DMS153 treated with DMSO at 0.1 percent for 48 hours (cell line): ENCODE measurements at regions not wholly inside any gene's neighbourhood (a gene's known extent, or its start where the extent isn't known, plus 50 kb on each side); places are given as distances from the start of the nearest gene placed in this dataset.
"Not testable (repeated sequence)": the region's sequence is repeated elsewhere in the genome, so short reads cannot be mapped to it uniquely, and the experiment has no call there.

Source experiments
- DNase-seq: peaks from one replicate; lab custom pipeline; 2025; ENCODE audit not compliant: unreplicated experiment; lab: John Stamatoyannopoulos, UW

DNA sequence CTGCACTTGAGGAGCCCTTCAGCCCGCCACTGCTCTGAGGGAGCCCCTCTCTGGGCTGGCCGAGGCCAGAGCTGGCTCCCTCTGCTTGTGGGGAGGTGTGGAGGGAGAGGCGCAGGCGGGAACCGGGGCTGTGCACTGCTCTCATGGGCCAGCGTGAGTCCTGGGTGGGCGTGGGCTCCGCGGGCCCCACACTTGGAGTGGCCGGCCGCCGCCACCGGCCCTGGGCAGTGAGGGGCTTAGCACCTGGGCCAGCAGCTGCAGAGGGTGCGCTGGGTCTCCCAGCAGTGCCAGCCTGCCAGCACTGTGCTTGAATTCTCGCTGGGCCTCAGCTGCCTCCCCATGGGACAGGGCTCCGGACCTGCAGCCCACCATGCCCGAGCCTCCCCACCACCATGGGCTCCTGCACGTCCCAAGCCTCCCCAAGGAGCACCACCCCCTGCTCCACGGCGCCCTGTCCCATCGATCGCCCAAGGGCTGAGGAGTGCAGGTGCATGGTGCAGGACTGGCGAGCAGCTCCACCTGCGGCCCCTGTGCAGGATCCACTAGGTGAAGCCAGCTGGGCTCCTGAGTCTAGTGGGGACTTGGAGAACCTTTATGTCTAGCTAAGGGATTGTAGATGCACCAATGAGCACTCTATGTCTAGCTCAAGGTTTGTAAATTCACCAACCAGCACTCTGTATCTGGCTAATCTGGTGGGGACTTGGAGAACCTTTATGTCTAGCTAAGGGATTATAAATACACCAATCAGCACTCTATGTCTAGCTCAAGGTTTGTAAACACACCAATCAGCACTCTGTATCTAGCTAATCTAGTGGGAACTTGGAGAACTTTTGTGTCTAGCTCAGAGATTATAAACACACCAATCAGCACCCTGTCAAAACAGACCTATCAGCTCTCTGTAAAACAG, 1180.3 kb downstream of the FSCB start:
- not testable (repeated sequence) for DNase-seq

DNA sequence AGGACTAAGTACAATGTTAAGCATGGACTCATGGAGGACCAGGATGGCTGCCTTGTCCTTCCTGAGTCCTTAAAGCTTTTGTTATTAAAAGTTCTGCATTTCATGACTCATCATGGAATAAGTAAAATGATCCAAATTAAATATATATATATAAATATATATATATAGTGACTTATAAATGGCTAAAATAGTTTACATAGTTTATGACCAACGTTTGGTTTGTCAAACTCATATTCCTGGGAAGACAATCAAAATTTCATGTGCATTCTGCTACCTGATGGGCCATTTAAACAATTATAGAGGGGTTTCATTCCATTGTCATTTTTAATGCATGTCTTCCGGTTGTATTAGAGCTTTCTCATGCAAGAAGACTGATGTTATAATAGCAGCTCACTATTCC, 1190.7 kb downstream of the FSCB start:
- DNase-seq, result no peak

DNA sequence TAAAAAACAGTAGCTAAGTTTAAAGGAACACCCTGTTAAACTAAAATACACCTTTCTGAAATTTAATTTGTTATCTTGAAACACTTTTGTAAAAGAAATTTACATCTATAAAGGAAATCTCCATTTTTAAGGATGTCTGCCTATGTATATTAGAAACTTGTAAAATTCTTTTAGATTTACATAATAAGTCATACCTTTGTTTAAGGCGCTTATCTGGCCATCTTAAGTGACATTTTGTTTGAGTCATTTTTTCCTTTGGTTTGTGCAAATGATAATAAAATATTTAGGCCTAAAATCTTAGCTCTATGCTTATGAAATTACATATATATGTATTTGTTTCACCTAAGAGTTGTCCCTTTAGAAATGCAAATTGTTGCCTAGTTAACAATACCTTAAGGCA, 1193.4 kb downstream of the FSCB start:
- no peak for DNase-seq

DNA sequence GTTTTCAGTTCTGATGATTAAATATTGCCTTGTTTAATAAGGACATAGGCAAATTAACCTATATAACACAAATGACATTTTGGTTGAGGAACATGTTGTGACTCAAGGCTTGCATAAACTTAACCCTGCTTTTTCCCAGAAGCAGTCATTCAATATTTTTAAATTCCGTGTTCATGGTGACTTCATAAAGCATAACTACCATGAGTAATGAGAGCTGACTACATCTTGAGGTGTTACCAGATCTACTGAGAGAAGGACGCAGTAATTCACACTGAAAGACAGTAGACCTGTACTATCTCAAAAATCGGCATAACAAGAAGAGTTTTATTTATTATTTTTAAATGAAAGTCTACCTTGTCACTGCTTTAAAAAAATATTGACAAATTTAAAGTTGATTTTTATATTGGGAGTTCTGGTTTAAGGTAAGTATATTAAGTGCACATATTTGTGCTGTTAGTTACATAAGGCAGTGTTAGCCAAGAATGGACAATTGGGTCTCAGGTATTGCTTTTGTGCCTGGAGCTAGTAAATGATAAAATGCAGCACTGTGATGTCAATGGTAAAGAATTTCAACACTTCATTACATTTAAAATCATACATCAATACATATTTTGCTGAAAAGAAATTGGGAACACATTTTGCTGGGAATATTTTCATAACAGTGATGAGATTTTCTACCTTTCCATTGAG, 1198.5 kb downstream of the FSCB start:
- DNase-seq, result no peak

DNA sequence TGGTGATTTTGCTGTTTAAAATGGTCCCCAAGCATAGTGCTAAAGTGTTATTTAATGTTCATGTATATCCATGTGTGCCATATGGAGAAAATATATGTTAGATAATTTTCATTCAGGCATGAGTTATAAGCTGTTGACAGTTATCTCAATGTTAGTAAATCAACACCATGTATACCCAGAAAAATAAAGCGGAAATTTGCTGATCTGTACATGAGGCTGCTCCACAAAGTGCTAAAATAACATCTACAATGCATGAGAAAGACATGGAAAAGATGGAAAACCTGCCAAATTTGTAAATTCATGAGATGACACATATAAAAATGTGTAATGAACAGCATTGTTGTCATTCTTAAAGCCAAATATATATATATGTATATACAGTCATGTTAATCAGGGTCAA, 1199.2 kb downstream of the FSCB start:
- no peak for DNase-seq

DNA sequence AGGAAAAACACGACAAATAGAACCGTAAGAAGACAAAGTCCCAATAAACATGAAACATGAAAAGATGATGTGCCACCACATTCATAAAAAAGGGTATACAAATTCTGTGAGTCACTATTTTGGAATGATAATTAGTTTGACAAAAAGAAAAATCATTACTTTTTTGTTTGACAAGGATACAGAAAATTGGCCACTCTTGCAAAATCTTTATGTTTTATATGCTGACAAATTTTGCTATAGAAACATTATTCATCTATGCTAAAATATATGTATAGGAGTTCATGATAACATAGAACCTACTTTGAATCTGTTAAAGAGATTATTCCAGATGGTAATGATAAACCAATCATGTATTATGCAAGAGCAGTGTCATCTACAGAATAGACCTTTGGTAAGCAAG, 1201.0 kb downstream of the FSCB start:
- no peak for DNase-seq

DNA sequence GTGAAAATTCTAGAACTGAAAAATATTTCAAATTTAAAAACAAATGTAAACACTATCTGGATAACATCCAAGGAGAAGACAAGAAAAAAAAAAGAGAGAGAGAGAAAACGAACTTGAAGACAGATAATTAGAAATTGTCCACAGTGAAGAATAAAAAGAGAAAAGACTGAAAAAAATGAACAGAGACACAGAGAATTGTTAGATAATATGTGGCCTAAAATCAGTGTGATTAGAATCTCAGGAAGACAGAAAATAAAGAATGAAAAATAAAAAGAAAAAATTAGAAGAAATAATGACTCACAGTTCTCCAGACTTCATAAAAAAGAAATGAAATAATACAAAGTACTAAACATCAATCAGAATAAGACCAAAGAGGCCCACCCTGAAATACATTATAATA, 1209.3 kb downstream of the FSCB start:
- DNase-seq, result no peak

DNA sequence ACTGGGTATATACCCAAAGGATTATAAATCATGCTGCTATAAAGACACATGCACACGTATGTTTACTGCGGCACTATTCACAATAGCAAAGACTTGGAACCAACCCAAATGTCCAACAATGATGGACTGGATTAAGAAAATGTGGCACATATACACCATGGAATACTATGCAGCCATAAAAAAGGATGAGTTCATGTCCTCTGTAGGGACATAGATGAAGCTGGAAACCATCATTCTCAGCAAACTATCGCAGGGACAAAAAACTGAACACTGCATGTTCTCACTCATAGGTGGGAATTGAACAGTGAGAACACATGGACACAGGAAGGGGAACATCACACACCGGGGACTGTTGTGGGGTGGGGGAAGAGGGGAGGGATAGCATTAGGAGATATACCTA, 1211.0 kb downstream of the FSCB start:
- not testable (repeated sequence) for DNase-seq

DNA sequence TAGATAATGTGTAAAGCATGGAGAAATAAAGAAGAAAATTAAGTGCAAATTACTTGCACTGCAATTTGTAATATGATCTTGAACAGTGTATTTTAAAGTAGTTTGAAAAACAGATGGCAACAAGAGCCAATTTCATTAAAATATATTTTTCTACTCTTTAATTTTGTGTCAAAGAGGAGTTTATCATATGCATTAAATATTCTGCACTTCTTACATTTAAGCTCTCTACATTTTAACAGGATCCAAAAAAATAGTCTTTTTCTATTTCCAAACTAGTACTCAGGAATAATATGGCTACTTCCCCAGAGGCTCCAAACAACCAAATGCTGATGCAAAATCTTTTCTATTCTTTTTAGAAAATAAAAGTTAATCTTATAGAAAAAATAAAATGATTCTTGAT, 1221.5 kb downstream of the FSCB start:
- DNase-seq, result no peak

DNA sequence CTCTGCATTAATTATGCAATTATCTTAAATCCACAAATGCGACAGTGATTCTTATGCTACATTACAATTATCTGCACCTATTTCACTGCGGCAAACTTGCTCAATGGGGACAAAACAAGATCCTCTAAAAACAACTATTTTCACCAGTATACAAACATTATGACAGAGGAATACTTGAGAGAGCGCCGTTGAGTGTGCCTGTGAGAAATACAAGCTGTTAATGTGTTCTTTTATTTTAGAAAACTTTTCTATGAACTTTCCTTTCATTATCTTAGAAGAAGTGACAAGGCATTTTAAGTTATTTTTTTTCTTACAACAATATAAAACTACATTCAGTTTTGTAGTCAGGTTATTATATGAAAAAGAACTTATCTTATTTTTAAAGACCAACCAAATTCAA, 1247.0 kb downstream of the FSCB start:
- no peak for DNase-seq

DNA sequence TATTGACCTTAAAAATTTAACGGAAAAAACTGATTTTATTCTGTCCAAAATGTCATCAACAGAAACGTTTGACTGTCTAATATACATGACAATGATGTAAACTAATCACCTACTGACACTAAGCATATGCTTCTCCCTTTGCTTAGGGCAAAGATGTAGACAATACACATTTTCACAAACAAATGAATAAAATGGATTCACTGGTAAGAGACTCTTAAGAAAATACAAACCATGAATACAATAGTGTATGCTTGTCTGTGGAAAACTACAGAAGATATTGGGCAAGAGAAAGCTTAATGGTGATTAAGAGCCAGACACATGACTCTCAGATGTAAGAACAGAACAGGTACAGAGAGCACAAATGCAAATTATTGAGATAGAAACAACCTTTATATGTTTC, 1248.7 kb downstream of the FSCB start:
- DNase-seq, result no peak

DNA sequence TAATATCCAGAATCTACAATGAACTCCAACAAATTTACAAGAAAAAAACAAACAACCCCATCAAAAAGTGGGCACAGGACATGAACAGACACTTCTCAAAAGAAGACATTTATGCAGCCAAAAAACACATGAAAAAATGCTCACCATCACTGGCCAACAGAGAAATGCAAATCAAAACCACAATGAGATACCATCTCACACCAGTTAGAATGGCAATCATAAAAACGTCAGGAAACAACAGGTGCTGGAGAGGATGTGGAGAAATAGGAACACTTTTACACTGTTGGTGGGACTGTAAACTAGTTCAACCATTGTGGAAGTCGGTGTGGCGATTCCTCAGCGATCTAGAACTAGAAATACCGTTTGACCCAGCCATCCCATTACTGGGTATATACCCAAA, 1250.1 kb downstream of the FSCB start:
- not testable (repeated sequence) for DNase-seq

DNA sequence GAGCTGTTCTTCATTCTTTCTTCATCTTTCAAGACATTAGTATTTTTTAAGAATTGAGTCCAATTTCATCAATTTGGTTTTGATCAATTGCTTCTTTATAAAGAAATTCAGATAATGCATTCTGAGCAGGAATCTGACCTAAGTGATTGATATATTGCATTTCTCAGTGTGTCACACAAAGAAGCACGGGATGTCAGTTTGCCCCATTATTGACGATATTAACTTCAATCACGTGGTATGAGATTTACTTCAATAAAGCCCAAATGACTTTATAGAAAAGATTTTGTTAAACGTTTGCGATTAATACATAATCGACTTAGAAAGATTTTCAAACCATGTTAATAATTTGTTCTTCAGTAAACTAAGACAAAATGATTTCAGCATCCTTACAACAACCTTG, 1254.2 kb downstream of the FSCB start:
- no peak for DNase-seq

DNA sequence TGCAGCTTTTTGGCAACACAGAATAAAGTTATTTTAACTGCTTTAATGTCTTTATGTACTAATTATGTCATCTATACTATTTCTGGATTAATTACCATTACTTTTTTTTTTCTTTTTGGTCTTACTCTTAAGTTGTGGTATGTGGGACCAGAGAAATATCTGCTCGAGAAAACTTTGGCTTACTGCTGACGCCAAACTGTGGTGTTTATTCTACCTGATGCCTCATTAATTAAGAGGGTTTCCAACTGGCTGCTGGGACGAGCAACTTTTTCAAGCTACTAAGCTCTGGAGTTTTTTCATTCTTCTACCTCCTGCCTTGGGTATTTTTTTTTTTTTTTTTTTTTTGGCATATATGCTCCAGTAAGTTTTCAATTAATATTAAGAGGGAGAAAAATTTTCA, 1257.5 kb downstream of the FSCB start:
- no peak for DNase-seq

DNA sequence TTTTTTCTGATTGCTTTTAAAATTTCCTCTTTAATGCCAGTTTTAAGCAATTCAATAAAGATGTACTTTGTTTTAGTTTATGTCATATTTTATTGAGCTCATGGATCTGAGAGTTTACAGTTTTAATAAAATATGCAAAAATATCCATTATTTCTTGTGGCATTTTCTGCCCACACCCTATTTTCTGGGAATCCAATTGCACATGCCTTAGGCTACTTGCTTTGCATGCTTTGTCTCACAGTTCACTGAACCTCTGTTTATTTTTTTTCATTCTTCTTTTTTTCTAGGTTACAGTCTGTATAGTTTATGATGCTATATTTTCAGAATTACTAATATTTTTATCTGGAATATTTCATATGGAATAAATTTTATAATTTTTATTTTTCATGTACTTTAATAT, 1258.0 kb downstream of the FSCB start:
- DNase-seq, result no peak

DNA sequence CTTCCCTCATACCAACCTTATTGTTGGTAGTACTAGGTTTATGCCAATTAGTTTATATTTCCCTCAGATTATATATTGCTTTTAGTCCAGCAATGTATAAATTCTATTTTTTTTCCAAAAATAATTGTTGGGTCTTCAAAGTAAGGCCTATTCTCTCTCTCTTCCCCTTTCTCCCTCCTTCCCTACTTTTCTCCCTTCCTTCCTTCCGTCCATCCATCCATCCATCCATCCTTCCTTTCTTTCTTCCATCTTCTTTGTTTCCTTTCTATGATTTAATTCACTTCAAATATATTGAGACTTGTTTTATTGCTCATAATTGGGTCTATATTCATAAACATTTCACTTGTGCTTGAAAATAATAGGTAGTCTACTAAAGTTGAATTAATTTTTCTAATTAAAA, 1259.2 kb downstream of the FSCB start:
- DNase-seq, result no peak

DNA sequence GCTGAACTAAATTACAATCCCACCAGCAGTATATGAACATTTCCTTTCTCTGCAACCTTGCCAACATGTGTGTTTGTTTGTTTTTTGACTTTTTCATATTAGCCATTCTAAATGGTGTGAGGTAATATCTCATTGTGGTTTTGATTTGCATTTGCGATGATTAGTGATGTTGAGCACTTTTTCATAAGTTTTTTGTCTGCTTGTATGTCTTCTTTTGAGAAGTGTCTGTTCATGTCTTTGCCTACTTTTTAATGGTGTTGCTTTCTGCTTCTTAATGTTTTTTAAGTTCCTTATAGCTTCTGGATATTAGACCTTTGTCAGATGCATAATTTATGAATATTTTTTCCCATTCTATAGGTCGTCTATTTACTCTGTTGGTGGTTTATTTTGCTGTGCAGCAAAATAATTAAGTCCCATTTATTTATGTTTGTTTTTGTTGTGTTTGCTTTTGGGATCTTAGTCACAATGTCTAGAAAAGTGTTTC, 1262.9 kb downstream of the FSCB start:
- DNase-seq, result no peak

DNA sequence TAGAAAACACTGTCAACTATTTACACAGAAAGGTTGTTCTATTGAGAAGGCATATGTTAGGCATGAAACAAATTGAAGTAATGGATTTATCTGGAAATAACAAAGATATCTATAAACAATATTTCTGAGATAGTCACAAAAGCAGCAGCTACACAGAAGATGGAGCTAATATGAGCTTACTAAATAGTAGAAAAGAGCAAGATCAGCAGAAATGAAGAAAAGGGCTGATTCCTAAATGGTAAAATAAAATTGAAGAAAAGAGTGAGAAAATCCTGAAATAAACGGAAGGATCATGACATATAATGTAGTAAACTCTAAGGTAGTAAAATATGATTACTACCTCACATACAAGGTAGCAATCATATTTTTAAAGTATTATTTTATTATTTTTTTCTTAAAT, 1263.9 kb downstream of the FSCB start:
- DNase-seq, result no peak

DNA sequence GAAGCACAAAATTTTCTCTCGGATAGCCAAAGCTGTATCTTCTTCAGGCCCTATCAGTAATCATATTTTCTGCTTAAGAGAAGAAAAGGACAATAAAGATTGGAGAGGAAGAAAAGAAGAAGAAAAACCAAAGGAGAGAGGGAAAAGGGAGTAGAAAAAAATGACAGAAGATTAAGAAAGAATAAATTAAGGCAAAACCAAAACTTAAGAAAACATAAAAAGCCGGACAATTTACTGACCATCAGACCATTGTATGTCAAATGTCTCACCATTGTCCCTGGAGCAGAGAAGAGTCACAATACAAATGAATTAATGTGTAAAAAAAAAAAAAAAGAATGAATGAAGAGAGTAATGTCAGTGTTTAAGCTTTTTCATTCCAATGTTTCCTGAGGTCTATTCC, 1274.8 kb downstream of the FSCB start:
- DNase-seq, result no peak

DNA sequence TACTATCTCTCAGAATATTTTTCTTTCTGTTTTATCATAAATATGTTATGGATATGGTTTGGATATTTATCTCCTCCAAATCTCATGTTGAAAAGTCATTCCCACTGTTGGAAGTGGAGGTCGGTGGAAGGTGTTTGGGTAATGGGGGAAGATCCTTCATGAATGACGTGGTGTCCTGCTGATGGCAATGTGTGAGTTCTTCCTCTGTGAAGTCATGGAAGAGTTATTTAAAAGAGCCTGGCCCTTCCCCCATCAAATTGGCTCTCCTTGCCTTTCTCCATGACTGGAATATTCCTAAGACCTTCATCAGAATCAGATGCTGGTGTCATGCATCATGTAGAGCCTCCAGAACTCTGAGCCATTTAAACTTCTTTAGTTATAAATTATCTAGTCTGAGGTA, 1291.6 kb downstream of the FSCB start:
- no peak for DNase-seq

DNA sequence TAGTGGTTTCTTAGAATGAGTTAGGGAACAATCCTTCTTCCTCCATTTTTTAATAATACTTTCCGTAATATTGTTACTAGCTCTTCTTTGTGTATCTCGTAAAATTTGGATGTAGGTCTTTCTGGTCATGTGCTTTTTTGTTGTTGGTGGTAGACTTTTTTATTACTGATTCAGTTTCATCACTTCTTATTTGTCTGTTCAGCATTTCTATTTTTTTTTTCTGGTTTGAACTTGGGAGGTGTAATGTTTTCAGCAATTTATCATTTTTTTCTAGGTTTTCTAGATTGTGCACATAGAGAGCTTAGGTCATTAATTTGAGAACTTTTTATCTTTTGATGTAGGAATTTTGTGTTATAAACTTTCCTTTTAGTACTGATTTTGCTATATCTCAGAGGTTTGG, 1299.9 kb downstream of the FSCB start:
- DNase-seq, result no peak

DNA sequence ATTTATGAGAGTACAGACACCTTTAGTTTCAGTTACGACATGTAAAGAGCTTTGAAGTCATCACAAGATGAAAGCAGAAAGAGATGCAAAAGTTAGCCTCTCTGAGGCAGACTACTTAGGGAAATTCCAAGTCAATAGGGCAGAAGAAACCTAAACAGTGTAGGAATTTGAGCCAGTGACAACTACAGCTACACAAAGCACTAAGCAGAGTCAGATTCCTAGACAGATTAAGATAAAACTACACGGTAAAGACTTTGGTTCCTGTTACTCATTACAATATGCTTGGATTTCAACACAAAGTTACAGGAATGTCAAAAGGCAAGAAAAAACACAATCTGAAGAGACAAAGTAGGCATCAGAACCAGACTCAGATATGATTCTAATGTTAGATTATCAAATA, 1302.3 kb downstream of the FSCB start:
- DNase-seq, result no peak
